Neural progenitor cell (in vitro differentiated cells): ENCODE measurements at regions not wholly inside any gene's neighbourhood (a gene's known extent, or its start where the extent isn't known, plus 50 kb on each side); places are given as distances from the start of the nearest gene placed in this dataset.
A peak's percentile ranks its signal among the peaks of the same experiment; 100 is the strongest.

Experiments used
- DNase-seq: peaks from one replicate; pipeline ENCODE4 v3.0.0-alpha.2; 2016; ENCODE audit warnings: low spot score
- H2AFZ ChIP-seq: fragments of 200-600 bp; sonication (generic); replicated peaks from 2 replicates; pipeline ENCODE4 v1.6.1; 2016; ENCODE audit warnings: antibody characterized with exemption
- H3F3A ChIP-seq: fragments of 200-600 bp; sonication (generic); 2 replicates; pipeline ENCODE4 v1.6.1; 2016; ENCODE audit warnings: antibody characterized with exemption, low read depth
- H3K27ac ChIP-seq: fragments of 200-600 bp; sonication (generic); 2 replicates; pipeline ENCODE4 v1.5.1; 2016; ENCODE audit warnings: mild to moderate bottlenecking
- H3K27me3 ChIP-seq: fragments of 200-600 bp; sonication (generic); 2 replicates; pipeline ENCODE4 v1.6.1; 2016; ENCODE audit warnings: mild to moderate bottlenecking, moderate library complexity
- H3K36me3 ChIP-seq: fragments of 200-600 bp; sonication (generic); 2 replicates; pipeline ENCODE4 v1.5.1; 2016
- H3K4me1 ChIP-seq: fragments of 200-600 bp; sonication (generic); 2 replicates; pipeline ENCODE4 v1.6.1; 2016; ENCODE audit warnings: mixed run types
- H3K4me2 ChIP-seq: fragments of 200-600 bp; sonication (generic); 2 replicates; pipeline ENCODE4 v1.6.1; 2016
- H3K4me3 ChIP-seq: fragments of 200-600 bp; sonication (generic); 2 replicates; pipeline ENCODE4 v1.5.1; 2016
- H3K79me2 ChIP-seq: fragments of 200-600 bp; sonication (generic); 2 replicates; pipeline ENCODE4 v1.6.1; 2016; ENCODE audit warnings: low read depth
- H3K9ac ChIP-seq: fragments of 200-600 bp; sonication (generic); 2 replicates; pipeline ENCODE4 v1.6.1; 2016
- H3K9me3 ChIP-seq: fragments of 200-600 bp; sonication (generic); 2 replicates; pipeline ENCODE4 v1.5.1; 2016; ENCODE audit warnings: low read depth
- H4K20me1 ChIP-seq: fragments of 200-600 bp; sonication (generic); 2 replicates; pipeline ENCODE4 v1.6.1; 2016; ENCODE audit warnings: low read depth
- H3K27ac Mint-ChIP-seq: 3 replicates; pipeline ENCODE4 v1.8.0; 2021; ENCODE audit warnings: mixed read lengths
- H3K27me3 Mint-ChIP-seq: 2 replicates; pipeline ENCODE4 v1.8.0; 2022; ENCODE audit warnings: low read depth, mild to moderate bottlenecking, inconsistent platforms, moderate library complexity, mixed read lengths; ENCODE audit not compliant: insufficient read depth
- H3K36me3 Mint-ChIP-seq: 3 replicates; pipeline ENCODE4 v1.8.0; 2021; ENCODE audit warnings: mixed read lengths
- H3K4me1 Mint-ChIP-seq: 3 replicates; pipeline ENCODE4 v1.8.0; 2021; ENCODE audit warnings: mixed read lengths
- H3K4me3 Mint-ChIP-seq: 3 replicates; pipeline ENCODE4 v1.8.0; 2021; ENCODE audit warnings: mild to moderate bottlenecking, moderate library complexity, mixed read lengths
- H3K9me3 Mint-ChIP-seq: 3 replicates; pipeline ENCODE4 v1.8.0; 2020; ENCODE audit warnings: mixed read lengths
- EZH2 ChIP-seq: fragments of 200-600 bp; sonication (generic); IDR thresholded peaks from 2 replicates; pipeline ENCODE4 v1.6.1; 2017; ENCODE audit warnings: antibody characterized with exemption, mild to moderate bottlenecking, moderate library complexity
- EZH2phosphoT487 ChIP-seq: fragments of 200-600 bp; sonication (generic); IDR thresholded peaks from 2 replicates; pipeline ENCODE4 v1.6.1; 2017; ENCODE audit warnings: antibody characterized with exemption
- TF ChIP-seq, protein P1 (sequence below): fragments of 200-600 bp; sonication (generic); IDR thresholded peaks from 2 replicates; pipeline ENCODE4 v1.5.1; 2017; ENCODE audit warnings: antibody characterized with exemption, mild to moderate bottlenecking

- peaks cover 56% of the 10 kb centered on the region for H3K4me1 ChIP-seq
Measured at GRCh38 chr16:85553436-85554113, 59.5 kb upstream of the GSE1 start.

DNA sequence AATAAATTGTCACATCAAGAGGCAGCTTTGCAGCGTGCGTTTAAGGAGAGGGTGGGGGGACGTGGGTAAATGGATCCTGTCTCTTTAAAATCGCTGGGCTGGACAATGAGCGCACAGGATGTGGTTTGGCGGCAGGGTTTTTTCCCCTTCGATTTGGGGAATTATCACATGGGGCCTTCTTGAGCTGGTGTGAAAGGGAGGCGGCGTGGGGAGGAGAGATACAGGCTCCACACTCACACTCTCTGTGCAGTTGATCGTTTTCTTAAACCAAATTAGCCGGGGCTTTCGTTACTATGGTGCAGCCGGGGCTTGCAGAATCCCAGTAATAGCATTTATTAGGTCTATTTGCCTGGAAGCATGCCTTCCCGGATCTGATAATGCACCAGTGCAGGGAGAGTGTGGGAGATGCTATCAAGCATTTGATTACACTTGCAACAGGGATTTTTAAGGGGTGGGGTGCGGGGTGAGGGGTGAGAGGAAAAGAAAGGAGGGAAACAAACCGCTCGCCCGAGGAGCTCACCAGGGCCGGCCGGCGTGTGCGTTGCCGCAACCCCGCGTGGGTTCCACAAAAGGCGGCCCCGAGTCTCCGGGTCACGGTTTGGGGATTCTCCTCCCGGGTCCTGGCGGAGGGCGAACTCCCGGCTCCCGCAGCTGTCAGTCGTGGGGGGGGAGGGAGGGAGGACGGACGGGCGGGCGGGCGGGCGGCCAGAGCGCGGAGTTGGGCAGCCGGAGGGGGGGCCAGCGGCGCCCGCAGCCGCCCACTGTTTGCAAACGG is 58.8 kb upstream of the GSE1 start:
- Histone ChIP-seq H3K79me2 (peaks cover 4% of the 10 kb centered on the region), H3K27ac (no peak overlapping the region), H3K36me3 (no peaks in the 10 kb centered on the region), H3K27me3 (peaks cover 52% of the 10 kb centered on the region), H3K9me3 (no peaks in the 10 kb centered on the region), H3K4me1 (peaks cover 56% of the 10 kb centered on the region), H3K4me3 (peak overlapping the region; percentile 61), H4K20me1 (peaks cover 36% of the 10 kb centered on the region), H3K4me2 (peak overlapping the region; percentile 94), H2AFZ (peak overlapping the region; percentile 65), H3K9ac (no peak overlapping the region), H3F3A (peaks cover 77% of the 10 kb centered on the region)
- DNase-seq: peak; percentile 71
- TF ChIP-seq EZH2phosphoT487 (no peak), EZH2 (no peak)
- TF ChIP-seq, protein P1, sequence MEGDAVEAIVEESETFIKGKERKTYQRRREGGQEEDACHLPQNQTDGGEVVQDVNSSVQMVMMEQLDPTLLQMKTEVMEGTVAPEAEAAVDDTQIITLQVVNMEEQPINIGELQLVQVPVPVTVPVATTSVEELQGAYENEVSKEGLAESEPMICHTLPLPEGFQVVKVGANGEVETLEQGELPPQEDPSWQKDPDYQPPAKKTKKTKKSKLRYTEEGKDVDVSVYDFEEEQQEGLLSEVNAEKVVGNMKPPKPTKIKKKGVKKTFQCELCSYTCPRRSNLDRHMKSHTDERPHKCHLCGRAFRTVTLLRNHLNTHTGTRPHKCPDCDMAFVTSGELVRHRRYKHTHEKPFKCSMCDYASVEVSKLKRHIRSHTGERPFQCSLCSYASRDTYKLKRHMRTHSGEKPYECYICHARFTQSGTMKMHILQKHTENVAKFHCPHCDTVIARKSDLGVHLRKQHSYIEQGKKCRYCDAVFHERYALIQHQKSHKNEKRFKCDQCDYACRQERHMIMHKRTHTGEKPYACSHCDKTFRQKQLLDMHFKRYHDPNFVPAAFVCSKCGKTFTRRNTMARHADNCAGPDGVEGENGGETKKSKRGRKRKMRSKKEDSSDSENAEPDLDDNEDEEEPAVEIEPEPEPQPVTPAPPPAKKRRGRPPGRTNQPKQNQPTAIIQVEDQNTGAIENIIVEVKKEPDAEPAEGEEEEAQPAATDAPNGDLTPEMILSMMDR: no peak
- H3K4me1 Mint-ChIP-seq: peaks cover 48% of the 10 kb centered on the region
- H3K4me3 Mint-ChIP-seq: peak overlapping the region; percentile 93
- H3K27ac Mint-ChIP-seq: peak overlapping the region; percentile 90
- peaks cover 15% of the 10 kb centered on the region for H3K27me3 Mint-ChIP-seq
- H3K36me3 Mint-ChIP-seq: no peaks in the 10 kb centered on the region
- peaks cover 2% of the 10 kb centered on the region for H3K9me3 Mint-ChIP-seq

More at GRCh38 chr16:85553436-85554113, 59.5 kb upstream of the GSE1 start:
- Histone ChIP-seq H3K4me2 (peak overlapping the region; percentile 94), H3K4me3 (peak overlapping the region; percentile 61), H3K27ac (no peak overlapping the region), H3K9me3 (no peaks in the 10 kb centered on the region), H2AFZ (peak overlapping the region; percentile 70), H3K27me3 (peaks cover 45% of the 10 kb centered on the region), H3K9ac (no peak overlapping the region), H3K36me3 (no peaks in the 10 kb centered on the region), H3K79me2 (no peaks in the 10 kb centered on the region), H4K20me1 (peaks cover 29% of the 10 kb centered on the region), H3F3A (peaks cover 77% of the 10 kb centered on the region)
- H3K27ac Mint-ChIP-seq: peak overlapping the region; percentile 90
- no peak for TF ChIP-seq EZH2phosphoT487
- no peak for TF ChIP-seq EZH2
- TF ChIP-seq, protein P1: peak; percentile 49
- H3K9me3 Mint-ChIP-seq: peaks cover 2% of the 10 kb centered on the region
- peaks cover 42% of the 10 kb centered on the region for H3K4me1 Mint-ChIP-seq
- no peak for DNase-seq
- H3K36me3 Mint-ChIP-seq: no peaks in the 10 kb centered on the region
- H3K27me3 Mint-ChIP-seq: peaks cover 14% of the 10 kb centered on the region
- peak overlapping the region; percentile 93 for H3K4me3 Mint-ChIP-seq

DNA sequence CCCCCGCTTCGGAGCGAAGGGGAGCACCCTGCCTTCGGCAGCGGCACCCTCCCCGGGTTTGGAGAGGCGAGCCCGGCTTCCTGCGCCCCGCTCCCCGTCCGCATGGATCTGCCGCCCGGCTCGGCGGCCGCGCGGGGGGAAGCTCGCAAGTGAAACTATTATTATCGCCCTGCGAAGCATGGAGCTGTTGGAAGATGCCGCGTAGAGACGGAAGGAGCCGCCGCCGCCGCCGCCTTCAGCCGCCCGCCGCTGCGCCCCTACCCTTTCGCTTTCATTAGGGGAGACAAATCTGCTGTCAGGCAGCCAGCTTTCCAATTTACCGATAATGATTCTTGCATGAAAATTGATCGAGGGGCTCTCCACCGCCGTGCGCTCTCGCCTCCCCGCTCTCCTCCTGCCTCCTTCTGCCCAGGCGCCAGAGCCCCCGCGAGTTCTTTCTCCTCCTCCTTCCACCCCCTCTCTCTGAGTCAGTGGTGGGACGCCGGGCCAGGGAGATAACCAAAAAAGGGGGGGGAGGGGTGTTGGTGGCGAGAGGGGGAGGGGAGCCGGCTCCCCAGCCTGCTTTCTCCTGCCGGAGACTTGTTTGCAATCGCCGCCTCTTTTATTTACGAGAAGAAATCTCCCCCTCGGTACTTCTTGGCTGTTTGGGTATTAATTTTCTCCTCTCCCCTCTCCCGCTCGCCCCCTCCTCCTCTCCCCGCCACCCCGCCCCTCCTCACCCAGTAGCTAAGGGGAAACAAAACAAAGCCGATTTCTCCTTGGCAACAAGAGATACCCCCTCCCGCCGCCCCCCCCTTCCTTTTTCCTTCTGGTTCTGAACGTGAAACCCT is 58.0 kb upstream of the GSE1 start:
- Histone ChIP-seq H3K9me3 (no peaks in the 10 kb centered on the region), H3K9ac (no peak overlapping the region), H3K27me3 (peaks cover 54% of the 10 kb centered on the region), H3K4me2 (peak overlapping the region; percentile 94), H3K4me3 (peak overlapping the region; percentile 61), H3K36me3 (no peaks in the 10 kb centered on the region), H3K79me2 (peaks cover 4% of the 10 kb centered on the region), H3K4me1 (peaks cover 56% of the 10 kb centered on the region), H3F3A (peaks cover 75% of the 10 kb centered on the region), H3K27ac (no peak overlapping the region), H4K20me1 (peaks cover 36% of the 10 kb centered on the region), H2AFZ (peak overlapping the region; percentile 65)
- Mint-ChIP-seq H3K4me1 (peaks cover 56% of the 10 kb centered on the region), H3K4me3 (peak overlapping the region; percentile 95), H3K27ac (peak overlapping the region; percentile 94), H3K27me3 (peaks cover 16% of the 10 kb centered on the region), H3K36me3 (no peaks in the 10 kb centered on the region), H3K9me3 (peaks cover 2% of the 10 kb centered on the region)
- DNase-seq: peak; percentile 62
- no peak for TF ChIP-seq EZH2
- TF ChIP-seq, protein P1: no peak
- TF ChIP-seq EZH2phosphoT487: no peak
